HepG2 (cell line): ENCODE measurements at regions not wholly inside any gene's neighbourhood (a gene's known extent, or its start where the extent isn't known, plus 50 kb on each side); places are given as distances from the start of the nearest gene placed in this dataset.
A peak's percentile ranks its signal among the peaks of the same experiment; 100 is the strongest.

Experiments used
- CENPT ChIP-seq: sonication (generic); formaldehyde crosslinking; IDR thresholded peaks from 2 replicates; pipeline ENCODE4 v1.8.0; 2022; ENCODE audit warnings: low read depth, mild to moderate bottlenecking, moderate library complexity, missing genetic modification reagents
- CHD2 ChIP-seq: IDR thresholded peaks from 2 replicates; pipeline ENCODE4 v1.6.1; 2011; ENCODE audit warnings: low read depth, low read length, improper control_type of control experiment
- DNMT3B ChIP-seq: conservative IDR thresholded peaks from 2 replicates; pipeline ENCODE4 v1.6.1; 2016; ENCODE audit warnings: missing biosample characterization, control low read depth
- EEA1 ChIP-seq: sonication (generic); formaldehyde crosslinking; IDR thresholded peaks from 2 replicates; pipeline ENCODE4 v1.5.1; 2020; ENCODE audit warnings: mild to moderate bottlenecking, missing genetic modification reagents, borderline replicate concordance
- HDAC1 ChIP-seq: sonication (generic); formaldehyde crosslinking; IDR thresholded peaks from 2 replicates; pipeline ENCODE4 v1.5.1; 2020; ENCODE audit warnings: mild to moderate bottlenecking, missing genetic modification reagents
- HOXA3 ChIP-seq: sonication (generic); formaldehyde crosslinking; IDR thresholded peaks from 2 replicates; pipeline ENCODE4 v1.5.0; 2020; ENCODE audit warnings: missing genetic modification reagents
- MATR3 ChIP-seq: sonication (generic); formaldehyde crosslinking; IDR thresholded peaks from 2 replicates; pipeline ENCODE4 v1.4.0; 2020; ENCODE audit warnings: missing genetic modification reagents
- MEF2D ChIP-seq: sonication (generic); formaldehyde crosslinking; IDR thresholded peaks from 2 replicates; pipeline ENCODE4 v1.5.1; 2020; ENCODE audit warnings: mild to moderate bottlenecking, missing genetic modification reagents
- PAX8 ChIP-seq: sonication (generic); formaldehyde crosslinking; IDR thresholded peaks from 2 replicates; pipeline ENCODE4 v1.8.0; 2022; ENCODE audit warnings: mild to moderate bottlenecking, missing genetic modification reagents, borderline replicate concordance
- RARA ChIP-seq: IDR thresholded peaks from 2 replicates; pipeline ENCODE4 v1.6.1; 2016; ENCODE audit warnings: missing genetic modification reagents, missing compliant biosample characterization
- RFXANK ChIP-seq: IDR thresholded peaks from 2 replicates; pipeline ENCODE4 v1.6.1; 2016
- SIN3B ChIP-seq: fragments of 150-350 bp; IDR thresholded peaks from 2 replicates; pipeline ENCODE4 v1.6.1; 2014; ENCODE audit warnings: low read length
- SOX13 ChIP-seq, 3 experiments: fragments of 450-650 bp in 1 of 3; sonication (generic) in 1 of 3; formaldehyde crosslinking in 1 of 3; IDR thresholded peaks in 2 of 3; conservative IDR thresholded peaks in 1 of 3; 2 replicates each; pipeline versions ENCODE4 v1.5.0 to v1.6.1; 2016 to 2020; ENCODE audit warnings: antibody characterized with exemption in 1 of 3, mild to moderate bottlenecking in 1 of 3, missing compliant biosample characterization in 1 of 3, missing genetic modification reagents in 1 of 3, moderate library complexity in 1 of 3
- STAG1 ChIP-seq: sonication (generic); formaldehyde crosslinking; IDR thresholded peaks from 2 replicates; pipeline ENCODE4 v1.4.0; 2020; ENCODE audit warnings: missing genetic modification reagents
- TGIF2 ChIP-seq: IDR thresholded peaks from 2 replicates; pipeline ENCODE4 v1.6.1; 2016; ENCODE audit warnings: control low read depth, missing compliant biosample characterization
- ZNF564 ChIP-seq: sonication (generic); formaldehyde crosslinking; IDR thresholded peaks from 2 replicates; pipeline ENCODE4 v1.8.1; 2023; ENCODE audit warnings: mild to moderate bottlenecking, missing genetic modification reagents
- ZNF569 ChIP-seq: sonication (generic); formaldehyde crosslinking; IDR thresholded peaks from 2 replicates; pipeline ENCODE4 v1.5.0; 2020; ENCODE audit warnings: mild to moderate bottlenecking, missing genetic modification reagents, moderate library complexity, borderline replicate concordance
- ZNF605 ChIP-seq: sonication (generic); formaldehyde crosslinking; IDR thresholded peaks from 2 replicates; pipeline ENCODE4 v1.8.0; 2022; ENCODE audit warnings: mild to moderate bottlenecking, missing genetic modification reagents
- ZNF7 ChIP-seq: IDR thresholded peaks from 2 replicates; pipeline ENCODE4 v1.6.1; 2016; ENCODE audit warnings: missing biosample characterization, missing genetic modification reagents
- ZNF792 ChIP-seq: IDR thresholded peaks from 2 replicates; pipeline ENCODE4 v1.6.1; 2016
- TF ChIP-seq, protein P1 (sequence below): sonication (generic); formaldehyde crosslinking; IDR thresholded peaks from 2 replicates; pipeline ENCODE4 v1.8.1; 2023; ENCODE audit warnings: mild to moderate bottlenecking, moderate library complexity, missing genetic modification reagents
- TF ChIP-seq, protein P2 (sequence below): IDR thresholded peaks from 2 replicates; pipeline ENCODE4 v1.6.1; 2018; ENCODE audit warnings: missing genetic modification reagents, mild to moderate bottlenecking, missing compliant biosample characterization
- TF ChIP-seq, protein P3 (sequence below): sonication (generic); formaldehyde crosslinking; IDR thresholded peaks from 2 replicates; pipeline ENCODE4 v1.4.0; 2020; ENCODE audit warnings: missing genetic modification reagents

DNA sequence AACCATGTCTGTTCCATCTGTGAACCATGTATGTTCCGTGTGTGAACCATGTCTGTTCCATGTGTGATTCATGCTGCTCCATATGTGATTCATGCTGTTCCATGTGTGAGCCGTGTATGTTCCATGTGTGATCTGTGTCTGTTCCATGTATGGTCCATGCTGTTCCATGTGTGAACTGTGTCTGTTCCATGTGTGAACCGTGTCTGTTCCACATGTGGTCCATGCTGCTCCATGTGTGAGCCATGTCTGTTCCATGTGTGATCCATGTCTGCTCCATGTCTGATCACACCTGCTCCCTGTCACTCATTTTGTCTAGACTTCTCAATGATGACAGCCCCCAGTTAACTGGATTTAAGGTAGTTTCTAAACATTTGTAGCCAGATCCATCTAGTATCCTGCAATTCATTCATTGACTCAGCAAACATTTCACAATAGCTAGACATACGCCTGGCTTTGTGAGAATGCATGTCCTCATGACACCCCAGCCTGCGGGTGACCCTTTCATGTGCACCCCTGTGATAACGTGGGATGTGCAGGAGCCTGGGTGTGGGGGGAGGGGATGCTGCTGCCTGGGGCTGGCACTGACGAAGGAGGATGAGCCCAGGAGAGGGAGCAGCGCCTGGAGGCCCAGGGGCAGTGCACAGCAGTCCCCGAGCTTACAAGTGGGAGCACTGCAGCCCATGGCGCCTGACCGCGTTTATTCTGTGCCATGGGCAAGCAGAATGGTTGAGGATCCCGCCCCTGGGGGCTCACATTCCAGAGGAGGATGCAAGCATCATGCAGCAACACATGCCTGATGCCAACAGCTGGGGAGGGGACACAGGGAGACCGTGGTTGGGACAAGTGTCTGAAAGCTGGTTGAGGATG, 74.1 kb upstream of the METTL9 start (continued):
- TF ChIP-seq, protein P1, sequence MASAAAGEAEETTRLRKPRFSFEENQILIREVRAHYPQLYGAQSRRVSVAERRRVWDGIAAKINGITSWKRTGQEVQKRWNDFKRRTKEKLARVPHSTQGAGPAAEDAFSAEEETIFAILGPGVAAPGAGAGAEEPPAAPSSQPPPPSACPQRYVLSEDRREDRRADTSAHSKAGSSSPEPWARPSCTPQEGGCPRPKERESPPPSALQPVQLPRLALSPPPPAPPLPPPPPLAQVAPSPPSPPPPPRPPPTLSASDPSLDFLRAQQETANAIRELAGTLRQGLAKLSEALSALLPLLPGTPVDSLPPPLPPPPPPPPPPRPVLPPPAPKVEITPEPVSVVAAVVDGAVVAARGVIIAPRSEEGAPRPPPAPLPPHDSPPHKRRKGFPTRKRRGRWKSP: peak; percentile 79; the same call in 1 of the 2 replicates
- TF ChIP-seq RARA (CRISPR knock-in tag): peak; percentile 99
- TF ChIP-seq SIN3B: peak; percentile 46; the same call in 1 of the 2 replicates
- peak; percentile 4 for TF ChIP-seq CENPT (CRISPR knock-in tag)
- TF ChIP-seq ZNF564: peak; percentile 82; the same call in 1 of the 2 replicates
- TF ChIP-seq SOX13 (IDR thresholded peaks at IDR 0.05): peak; percentile 99
- peak; percentile 68 to 99; a peak in 2 of 4 replicates for TF ChIP-seq SOX13 (CRISPR knock-in tag; conservative IDR thresholded peaks at IDR 0.05 in 1 of 2, IDR thresholded peaks at IDR 0.05 in 1 of 2)
- TF ChIP-seq, protein P2, sequence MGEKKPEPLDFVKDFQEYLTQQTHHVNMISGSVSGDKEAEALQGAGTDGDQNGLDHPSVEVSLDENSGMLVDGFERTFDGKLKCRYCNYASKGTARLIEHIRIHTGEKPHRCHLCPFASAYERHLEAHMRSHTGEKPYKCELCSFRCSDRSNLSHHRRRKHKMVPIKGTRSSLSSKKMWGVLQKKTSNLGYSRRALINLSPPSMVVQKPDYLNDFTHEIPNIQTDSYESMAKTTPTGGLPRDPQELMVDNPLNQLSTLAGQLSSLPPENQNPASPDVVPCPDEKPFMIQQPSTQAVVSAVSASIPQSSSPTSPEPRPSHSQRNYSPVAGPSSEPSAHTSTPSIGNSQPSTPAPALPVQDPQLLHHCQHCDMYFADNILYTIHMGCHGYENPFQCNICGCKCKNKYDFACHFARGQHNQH (CRISPR knock-in tag): peak; percentile 96; the same call in 1 of the 2 replicates
- peak; percentile 99 for TF ChIP-seq HDAC1 (CRISPR knock-in tag)
- TF ChIP-seq PAX8 (CRISPR knock-in tag): 0 out of 2 replicates have a peak, but pooled peaks have one; percentile 28
- peak; percentile 83 for TF ChIP-seq CHD2
- TF ChIP-seq, protein P3, sequence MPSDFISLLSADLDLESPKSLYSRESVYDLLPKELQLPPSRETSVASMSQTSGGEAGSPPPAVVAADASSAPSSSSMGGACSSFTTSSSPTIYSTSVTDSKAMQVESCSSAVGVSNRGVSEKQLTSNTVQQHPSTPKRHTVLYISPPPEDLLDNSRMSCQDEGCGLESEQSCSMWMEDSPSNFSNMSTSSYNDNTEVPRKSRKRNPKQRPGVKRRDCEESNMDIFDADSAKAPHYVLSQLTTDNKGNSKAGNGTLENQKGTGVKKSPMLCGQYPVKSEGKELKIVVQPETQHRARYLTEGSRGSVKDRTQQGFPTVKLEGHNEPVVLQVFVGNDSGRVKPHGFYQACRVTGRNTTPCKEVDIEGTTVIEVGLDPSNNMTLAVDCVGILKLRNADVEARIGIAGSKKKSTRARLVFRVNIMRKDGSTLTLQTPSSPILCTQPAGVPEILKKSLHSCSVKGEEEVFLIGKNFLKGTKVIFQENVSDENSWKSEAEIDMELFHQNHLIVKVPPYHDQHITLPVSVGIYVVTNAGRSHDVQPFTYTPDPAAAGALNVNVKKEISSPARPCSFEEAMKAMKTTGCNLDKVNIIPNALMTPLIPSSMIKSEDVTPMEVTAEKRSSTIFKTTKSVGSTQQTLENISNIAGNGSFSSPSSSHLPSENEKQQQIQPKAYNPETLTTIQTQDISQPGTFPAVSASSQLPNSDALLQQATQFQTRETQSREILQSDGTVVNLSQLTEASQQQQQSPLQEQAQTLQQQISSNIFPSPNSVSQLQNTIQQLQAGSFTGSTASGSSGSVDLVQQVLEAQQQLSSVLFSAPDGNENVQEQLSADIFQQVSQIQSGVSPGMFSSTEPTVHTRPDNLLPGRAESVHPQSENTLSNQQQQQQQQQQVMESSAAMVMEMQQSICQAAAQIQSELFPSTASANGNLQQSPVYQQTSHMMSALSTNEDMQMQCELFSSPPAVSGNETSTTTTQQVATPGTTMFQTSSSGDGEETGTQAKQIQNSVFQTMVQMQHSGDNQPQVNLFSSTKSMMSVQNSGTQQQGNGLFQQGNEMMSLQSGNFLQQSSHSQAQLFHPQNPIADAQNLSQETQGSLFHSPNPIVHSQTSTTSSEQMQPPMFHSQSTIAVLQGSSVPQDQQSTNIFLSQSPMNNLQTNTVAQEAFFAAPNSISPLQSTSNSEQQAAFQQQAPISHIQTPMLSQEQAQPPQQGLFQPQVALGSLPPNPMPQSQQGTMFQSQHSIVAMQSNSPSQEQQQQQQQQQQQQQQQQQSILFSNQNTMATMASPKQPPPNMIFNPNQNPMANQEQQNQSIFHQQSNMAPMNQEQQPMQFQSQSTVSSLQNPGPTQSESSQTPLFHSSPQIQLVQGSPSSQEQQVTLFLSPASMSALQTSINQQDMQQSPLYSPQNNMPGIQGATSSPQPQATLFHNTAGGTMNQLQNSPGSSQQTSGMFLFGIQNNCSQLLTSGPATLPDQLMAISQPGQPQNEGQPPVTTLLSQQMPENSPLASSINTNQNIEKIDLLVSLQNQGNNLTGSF: peak; percentile 89; the same call in 1 of the 2 replicates
- TF ChIP-seq ZNF605 (CRISPR knock-in tag): peak; percentile 84; the same call in 1 of the 2 replicates
- peak; percentile 91; the same call in 1 of the 2 replicates for TF ChIP-seq RFXANK (CRISPR knock-in tag)
- TF ChIP-seq HOXA3: peak; percentile 97
- TF ChIP-seq MEF2D (CRISPR knock-in tag): peak; percentile 56; the same call in 1 of the 2 replicates
- peak; percentile 52 for TF ChIP-seq STAG1
- peak; percentile 96 for TF ChIP-seq DNMT3B (CRISPR knock-in tag)
- 0 out of 2 replicates have a peak, but pooled peaks have one; percentile 70 for TF ChIP-seq ZNF569 (CRISPR knock-in tag)
- 0 out of 2 replicates have a peak, but pooled peaks have one; percentile 60 for TF ChIP-seq EEA1 (CRISPR knock-in tag)
- peak; percentile 100 for TF ChIP-seq TGIF2 (CRISPR knock-in tag)
- peak; percentile 99 for TF ChIP-seq ZNF792 (CRISPR knock-in tag)
- peak; percentile 65 for TF ChIP-seq ZNF7 (CRISPR knock-in tag)
- peak; percentile 99 for TF ChIP-seq MATR3 (CRISPR knock-in tag)
